H9 (cell line): ENCODE measurements at regions not wholly inside any gene's neighbourhood (a gene's known extent, or its start where the extent isn't known, plus 50 kb on each side); places are given as distances from the start of the nearest gene placed in this dataset.

Experiments
- DNase-seq: peaks from one replicate; pipeline ENCODE4 v3.0.0-alpha.2; 2017
- H2AFZ ChIP-seq: one replicate; pipeline ENCODE4 v1.6.1; 2013; ENCODE audit warnings: mild to moderate bottlenecking, low read length, control low read depth, moderate library complexity
- H2AK5ac ChIP-seq: 2 replicates; pipeline ENCODE4 v1.6.1; 2013; ENCODE audit warnings: low read length, control low read depth, mixed read lengths; ENCODE audit not compliant: insufficient read length
- H2BK120ac ChIP-seq: one replicate; pipeline ENCODE4 v1.6.1; 2013; ENCODE audit warnings: low read depth, mild to moderate bottlenecking, low read length, control low read depth, inconsistent platforms; ENCODE audit not compliant: poor library complexity, severe bottlenecking
- H2BK12ac ChIP-seq: 2 replicates; pipeline ENCODE4 v1.6.1; 2013; ENCODE audit warnings: low read length, control low read depth, mixed read lengths, low read depth; ENCODE audit not compliant: insufficient read length
- H2BK15ac ChIP-seq: 2 replicates; pipeline ENCODE4 v1.6.1; 2013; ENCODE audit warnings: low read depth, low read length, control low read depth
- H2BK20ac ChIP-seq: one replicate; pipeline ENCODE4 v1.6.1; 2013; ENCODE audit warnings: low read depth, mild to moderate bottlenecking, low read length, control low read depth, inconsistent platforms; ENCODE audit not compliant: poor library complexity, severe bottlenecking
- H2BK5ac ChIP-seq: 2 replicates; pipeline ENCODE4 v1.6.1; 2013; ENCODE audit warnings: low read length, control low read depth, mixed read lengths; ENCODE audit not compliant: insufficient read length
- H3K14ac ChIP-seq: 2 replicates; pipeline ENCODE4 v1.6.1; 2013; ENCODE audit warnings: low read length, control low read depth; ENCODE audit not compliant: insufficient read depth
- H3K18ac ChIP-seq: 2 replicates; pipeline ENCODE4 v1.6.1; 2013; ENCODE audit warnings: low read depth, mild to moderate bottlenecking, mixed read lengths, low read length, control low read depth; ENCODE audit not compliant: insufficient read length
- H3K23ac ChIP-seq: 2 replicates; pipeline ENCODE4 v1.6.1; 2013; ENCODE audit warnings: low read length, control low read depth, mixed read lengths, low read depth; ENCODE audit not compliant: insufficient read length
- H3K23me2 ChIP-seq: 2 replicates; pipeline ENCODE4 v1.6.1; 2013; ENCODE audit warnings: low read depth, mild to moderate bottlenecking, mixed read lengths, low read length, control low read depth; ENCODE audit not compliant: insufficient read length, poor library complexity, severe bottlenecking
- H3K27ac ChIP-seq: 2 replicates; pipeline ENCODE4 v1.5.1; 2013; ENCODE audit warnings: low read length, control low read depth, mixed read lengths, low read depth; ENCODE audit not compliant: insufficient read length
- H3K27me3 ChIP-seq: 2 replicates; pipeline ENCODE4 v1.6.1; 2013; ENCODE audit warnings: low read length, control low read depth, inconsistent platforms; ENCODE audit not compliant: insufficient read depth
- H3K4ac ChIP-seq: 2 replicates; pipeline ENCODE4 v1.6.1; 2013; ENCODE audit warnings: low read depth, mild to moderate bottlenecking, control low read depth, inconsistent platforms, low read length, moderate library complexity
- H3K4me1 ChIP-seq: 2 replicates; pipeline ENCODE4 v1.6.1; 2013; ENCODE audit warnings: low read length, control low read depth, inconsistent platforms; ENCODE audit not compliant: insufficient read depth
- H3K4me2 ChIP-seq: 2 replicates; pipeline ENCODE4 v1.6.1; 2013; ENCODE audit warnings: low read length, control low read depth, mixed read lengths; ENCODE audit not compliant: insufficient read length, insufficient read depth
- H3K56ac ChIP-seq: 2 replicates; pipeline ENCODE4 v1.6.1; 2013; ENCODE audit warnings: low read depth, mild to moderate bottlenecking, mixed read lengths, low read length, control low read depth; ENCODE audit not compliant: insufficient read length
- H3K79me1 ChIP-seq: 2 replicates; pipeline ENCODE4 v1.6.1; 2013; ENCODE audit warnings: low read depth, mild to moderate bottlenecking, moderate library complexity, low read length, control low read depth, inconsistent platforms; ENCODE audit not compliant: insufficient read depth, poor library complexity, severe bottlenecking
- H3K79me2 ChIP-seq: 2 replicates; pipeline ENCODE4 v1.6.1; 2013; ENCODE audit warnings: low read length, control low read depth, inconsistent platforms; ENCODE audit not compliant: insufficient read depth
- H3K9ac ChIP-seq: 2 replicates; pipeline ENCODE4 v1.6.1; 2013; ENCODE audit warnings: low read length, control low read depth, mixed read lengths; ENCODE audit not compliant: insufficient read length; ENCODE audit errors: extremely low read depth
- H3K9me3 ChIP-seq: one replicate; pipeline ENCODE4 v1.6.1; 2013; ENCODE audit warnings: low read depth, low read length, inconsistent platforms; ENCODE audit not compliant: control insufficient read depth
- H3T11ph ChIP-seq: one replicate; pipeline ENCODE4 v1.6.1; 2013; ENCODE audit warnings: mild to moderate bottlenecking, low read length, control low read depth, inconsistent platforms
- H4K20me1 ChIP-seq: one replicate; pipeline ENCODE4 v1.6.1; 2013; ENCODE audit not compliant: control insufficient read depth, insufficient read length, insufficient read depth
- H4K5ac ChIP-seq: 2 replicates; pipeline ENCODE4 v1.6.1; 2013; ENCODE audit warnings: low read depth, mild to moderate bottlenecking, mixed read lengths, low read length, control low read depth; ENCODE audit not compliant: insufficient read length
- H4K8ac ChIP-seq: replicated peaks from 2 replicates; pipeline ENCODE4 v1.6.1; 2013; ENCODE audit warnings: low read length, control low read depth, mixed read lengths, low read depth; ENCODE audit not compliant: insufficient read length
- H4K91ac ChIP-seq: 2 replicates; pipeline ENCODE4 v1.6.1; 2013; ENCODE audit warnings: low read depth, mild to moderate bottlenecking, moderate library complexity, mixed read lengths, low read length, control low read depth; ENCODE audit not compliant: insufficient read length
- H3K27ac Mint-ChIP-seq, 3 experiments: 2 replicates in 2 of 3; 3 replicates in 1 of 3; pipeline ENCODE4 v1.8.0; 2020 to 2021; ENCODE audit warnings: mixed read lengths in 3 of 3, mild to moderate bottlenecking in 1 of 3, moderate library complexity in 1 of 3
- H3K27me3 Mint-ChIP-seq: 2 replicates; pipeline ENCODE4 v1.8.0; 2021; ENCODE audit warnings: low read depth, mild to moderate bottlenecking, moderate library complexity, mixed read lengths
- H3K36me3 Mint-ChIP-seq, 3 experiments: 2 replicates in 2 of 3; 3 replicates in 1 of 3; pipeline ENCODE4 v1.8.0; 2020 to 2021; ENCODE audit warnings: low read depth in 3 of 3, mixed read lengths in 3 of 3; ENCODE audit not compliant: insufficient read depth in 1 of 3
- H3K4me1 Mint-ChIP-seq, 2 experiments: 2 replicates each; pipeline ENCODE4 v1.8.0; 2020; ENCODE audit warnings: mixed read lengths in 2 of 2
- H3K4me3 Mint-ChIP-seq, 2 experiments: 2 replicates in 1 of 2; 3 replicates in 1 of 2; pipeline ENCODE4 v1.8.0; 2020 to 2021; ENCODE audit warnings: mild to moderate bottlenecking in 2 of 2, mixed read lengths in 2 of 2, moderate library complexity in 1 of 2
- H3K9me3 Mint-ChIP-seq, 2 experiments: 2 replicates in 1 of 2; 3 replicates in 1 of 2; pipeline ENCODE4 v1.8.0; 2020; ENCODE audit warnings: mild to moderate bottlenecking in 2 of 2, mixed read lengths in 2 of 2, moderate library complexity in 1 of 2
- WGBS: extraction: QIAGEN DNeasy Blood & Tissue Kit; methylation state at CpG from one replicate; pipeline ENCODE4 v1.1.7; 2013; ENCODE audit warnings: missing lambda C conversion rate, low lambda C conversion rate, mixed read lengths; ENCODE audit not compliant: insufficient read length; ENCODE audit errors: extremely low coverage; 5-methylcytosine and 5-hydroxymethylcytosine counted together
- TF ChIP-seq, protein P1 (sequence below): fragments of 200-600 bp; sonication (generic); conservative IDR thresholded peaks from 3 replicates; pipeline ENCODE4 v1.8.0; 2021; ENCODE audit warnings: antibody characterized with exemption, mild to moderate bottlenecking

DNA sequence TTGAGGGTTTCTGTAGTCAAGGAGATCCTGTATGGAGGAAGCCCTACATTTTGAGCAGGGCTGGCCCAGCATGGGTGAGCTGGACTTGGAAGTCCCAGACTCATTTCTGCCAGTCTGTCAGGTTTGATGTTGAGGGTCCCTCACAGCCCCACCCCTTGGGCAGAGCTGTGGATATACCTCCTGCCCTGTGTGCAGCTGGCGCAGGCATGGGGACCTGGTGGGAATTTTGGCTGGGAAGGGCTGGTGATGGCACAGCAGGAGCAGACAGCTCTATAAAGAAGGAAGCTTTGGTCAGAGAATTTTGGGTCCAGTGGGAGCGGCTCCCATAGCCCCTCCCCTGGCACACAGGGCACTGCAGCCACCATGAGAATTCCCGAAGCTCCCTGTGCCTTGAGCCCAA lies 482.6 kb downstream of the RPS24 start:
- no peaks in the 10 kb centered on the region for H3K79me1 ChIP-seq
- H2BK12ac ChIP-seq, result no peak overlapping the region
- no peaks in the 10 kb centered on the region for H3K27me3 ChIP-seq
- no peak overlapping the region for H3K9ac ChIP-seq
- no peak overlapping the region for H3K56ac ChIP-seq
- no peak overlapping the region for H3K27ac Mint-ChIP-seq
- H2AK5ac ChIP-seq, result no peak overlapping the region
- H3K36me3 Mint-ChIP-seq, result no peaks in the 10 kb centered on the region
- H3K4me3 Mint-ChIP-seq, result no peak overlapping the region
- TF ChIP-seq, protein P1, sequence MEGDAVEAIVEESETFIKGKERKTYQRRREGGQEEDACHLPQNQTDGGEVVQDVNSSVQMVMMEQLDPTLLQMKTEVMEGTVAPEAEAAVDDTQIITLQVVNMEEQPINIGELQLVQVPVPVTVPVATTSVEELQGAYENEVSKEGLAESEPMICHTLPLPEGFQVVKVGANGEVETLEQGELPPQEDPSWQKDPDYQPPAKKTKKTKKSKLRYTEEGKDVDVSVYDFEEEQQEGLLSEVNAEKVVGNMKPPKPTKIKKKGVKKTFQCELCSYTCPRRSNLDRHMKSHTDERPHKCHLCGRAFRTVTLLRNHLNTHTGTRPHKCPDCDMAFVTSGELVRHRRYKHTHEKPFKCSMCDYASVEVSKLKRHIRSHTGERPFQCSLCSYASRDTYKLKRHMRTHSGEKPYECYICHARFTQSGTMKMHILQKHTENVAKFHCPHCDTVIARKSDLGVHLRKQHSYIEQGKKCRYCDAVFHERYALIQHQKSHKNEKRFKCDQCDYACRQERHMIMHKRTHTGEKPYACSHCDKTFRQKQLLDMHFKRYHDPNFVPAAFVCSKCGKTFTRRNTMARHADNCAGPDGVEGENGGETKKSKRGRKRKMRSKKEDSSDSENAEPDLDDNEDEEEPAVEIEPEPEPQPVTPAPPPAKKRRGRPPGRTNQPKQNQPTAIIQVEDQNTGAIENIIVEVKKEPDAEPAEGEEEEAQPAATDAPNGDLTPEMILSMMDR, result no peak
- H3K27me3 Mint-ChIP-seq, result peaks cover 5% of the 10 kb centered on the region; the same call in 1 of the 2 replicates
- no peak overlapping the region for H3K27ac ChIP-seq
- no peak overlapping the region for H3K4ac ChIP-seq
- no peak for DNase-seq
- H3K79me2 ChIP-seq, result no peaks in the 10 kb centered on the region
- no peak overlapping the region for H3K23ac ChIP-seq
- peaks cover 6 to 7% of the 10 kb centered on the region in 2 experiments; a peak in 3 of 4 replicates for H3K4me1 Mint-ChIP-seq
- no peaks in the 10 kb centered on the region for H3K9me3 ChIP-seq
- H3K4me2 ChIP-seq, result no peak overlapping the region
- no peaks in the 10 kb centered on the region for H4K20me1 ChIP-seq
- no peak overlapping the region for H4K5ac ChIP-seq
- no peak overlapping the region for H4K91ac ChIP-seq
- no peaks in the 10 kb centered on the region for H3K4me1 ChIP-seq
- no peak overlapping the region for H2BK5ac ChIP-seq
- WGBS, result no CpG with 5 or more reads among the region's 3 CpGs
- no peak overlapping the region for H2BK20ac ChIP-seq
- no peak overlapping the region for H3K14ac ChIP-seq
- no peak overlapping the region for H2BK120ac ChIP-seq
- H2BK15ac ChIP-seq, result no peak overlapping the region
- H2AFZ ChIP-seq, result no peak overlapping the region
- no peak overlapping the region for H4K8ac ChIP-seq
- H3T11ph ChIP-seq, result no peak overlapping the region
- H3K23me2 ChIP-seq, result no peaks in the 10 kb centered on the region
- no peaks in the 10 kb centered on the region for H3K9me3 Mint-ChIP-seq
- no peak overlapping the region for H3K18ac ChIP-seq
